Skeletal muscle satellite cell (primary cell): ENCODE measurements at regions not wholly inside any gene's neighbourhood (a gene's known extent, or its start where the extent isn't known, plus 50 kb on each side); places are given as distances from the start of the nearest gene placed in this dataset.
A peak's percentile ranks its signal among the peaks of the same experiment; 100 is the strongest.

Source experiments
- H3K27me3 ChIP-seq: 2 replicates; pipeline ENCODE4 v1.7.0; 2013; ENCODE audit warnings: low read length; ENCODE audit not compliant: control insufficient read depth, insufficient read depth
- H3K36me3 ChIP-seq: 2 replicates; pipeline ENCODE4 v1.7.0; 2013; ENCODE audit warnings: mild to moderate bottlenecking, control low read depth, low read length; ENCODE audit not compliant: insufficient read depth
- H3K4me1 ChIP-seq: 2 replicates; pipeline ENCODE4 v1.7.0; 2013; ENCODE audit warnings: low read length; ENCODE audit not compliant: control insufficient read depth, insufficient read depth
- H3K4me2 ChIP-seq: 2 replicates; pipeline ENCODE4 v1.7.0; 2013; ENCODE audit warnings: mild to moderate bottlenecking, low read length
- H3K4me3 ChIP-seq: 2 replicates; pipeline ENCODE4 v1.7.0; 2013; ENCODE audit warnings: low read length
- H3K9ac ChIP-seq: 2 replicates; pipeline ENCODE4 v1.7.0; 2013; ENCODE audit warnings: mild to moderate bottlenecking, low read depth, low read length, moderate library complexity
- H3K9me3 ChIP-seq: replicated peaks from 2 replicates; pipeline ENCODE4 v1.7.0; 2013; ENCODE audit warnings: mild to moderate bottlenecking, control low read depth, low read length

- Histone ChIP-seq H3K9ac (no peak overlapping the region), H3K36me3 (no peaks in the 10 kb centered on the region), H3K4me2 (no peak overlapping the region), H3K27me3 (no peaks in the 10 kb centered on the region), H3K4me1 (peaks cover 12% of the 10 kb centered on the region), H3K4me3 (no peak overlapping the region), H3K9me3 (no peaks in the 10 kb centered on the region)
Measured at GRCh38 chr12:116490471-116490870, 68.7 kb upstream of the MAP1LC3B2 start.

- H3K36me3 ChIP-seq = no peaks in the 10 kb centered on the region
- H3K9me3 ChIP-seq = no peaks in the 10 kb centered on the region
- no peak overlapping the region for H3K4me3 ChIP-seq
- H3K27me3 ChIP-seq = no peaks in the 10 kb centered on the region
- peaks cover 21% of the 10 kb centered on the region for H3K4me1 ChIP-seq
- H3K9ac ChIP-seq = no peak overlapping the region
- no peak overlapping the region for H3K4me2 ChIP-seq
Measured at GRCh38 chr12:116492703-116493324, 66.4 kb upstream of the MAP1LC3B2 start.

GRCh38 chr12:116495260-116495659 is 63.9 kb upstream of the MAP1LC3B2 start:
- Histone ChIP-seq H3K4me2 (no peak overlapping the region), H3K4me1 (peaks cover 21% of the 10 kb centered on the region), H3K9me3 (no peaks in the 10 kb centered on the region), H3K36me3 (no peaks in the 10 kb centered on the region), H3K4me3 (no peak overlapping the region), H3K27me3 (no peaks in the 10 kb centered on the region), H3K9ac (no peak overlapping the region)

- Histone ChIP-seq H3K4me3 (no peak overlapping the region), H3K27me3 (no peaks in the 10 kb centered on the region), H3K9ac (no peak overlapping the region), H3K4me2 (peak overlapping the region; percentile 5), H3K36me3 (no peaks in the 10 kb centered on the region), H3K4me1 (peaks cover 16% of the 10 kb centered on the region), H3K9me3 (no peaks in the 10 kb centered on the region)
Measured at GRCh38 chr12:116497051-116497591, 62.1 kb upstream of the MAP1LC3B2 start.

- Histone ChIP-seq H3K9ac (no peak overlapping the region), H3K27me3 (no peaks in the 10 kb centered on the region), H3K9me3 (no peaks in the 10 kb centered on the region)
Measured at GRCh38 chr12:116498471-116498870, 60.7 kb upstream of the MAP1LC3B2 start.

GRCh38 chr12:116502141-116502725 is 56.9 kb upstream of the MAP1LC3B2 start:
- Histone ChIP-seq H3K36me3 (no peaks in the 10 kb centered on the region), H3K9ac (no peak overlapping the region), H3K4me3 (no peak overlapping the region), H3K4me2 (no peak overlapping the region), H3K27me3 (peaks cover 4% of the 10 kb centered on the region), H3K4me1 (peaks cover 2% of the 10 kb centered on the region), H3K9me3 (no peaks in the 10 kb centered on the region)

More at GRCh38 chr12:116498471-116498870, 60.7 kb upstream of the MAP1LC3B2 start:
- Histone ChIP-seq H3K4me2 (no peak overlapping the region), H3K36me3 (no peaks in the 10 kb centered on the region), H3K4me3 (no peak overlapping the region), H3K4me1 (peaks cover 13% of the 10 kb centered on the region)

- Histone ChIP-seq H3K9ac (no peak overlapping the region), H3K4me2 (no peak overlapping the region)
Measured at GRCh38 chr12:116502989-116503496, 56.1 kb upstream of the MAP1LC3B2 start.

GRCh38 chr12:116504438-116504837 is 54.7 kb upstream of the MAP1LC3B2 start:
- no peaks in the 10 kb centered on the region for H3K9me3 ChIP-seq
- H3K9ac ChIP-seq = no peak overlapping the region
- H3K4me1 ChIP-seq = peaks cover 14% of the 10 kb centered on the region
- no peak overlapping the region for H3K4me2 ChIP-seq
- no peak overlapping the region for H3K4me3 ChIP-seq
- peaks cover 4% of the 10 kb centered on the region for H3K27me3 ChIP-seq
- no peaks in the 10 kb centered on the region for H3K36me3 ChIP-seq

More at GRCh38 chr12:116502989-116503496, 56.1 kb upstream of the MAP1LC3B2 start:
- no peaks in the 10 kb centered on the region for H3K9me3 ChIP-seq
- no peak overlapping the region for H3K4me3 ChIP-seq
- no peaks in the 10 kb centered on the region for H3K36me3 ChIP-seq
- H3K27me3 ChIP-seq = peaks cover 4% of the 10 kb centered on the region
- H3K4me1 ChIP-seq = peaks cover 4% of the 10 kb centered on the region

GRCh38 chr12:116506697-116507064 is 52.5 kb upstream of the MAP1LC3B2 start:
- no peaks in the 10 kb centered on the region for H3K36me3 ChIP-seq
- peaks cover 14% of the 10 kb centered on the region for H3K4me1 ChIP-seq
- peaks cover 4% of the 10 kb centered on the region for H3K27me3 ChIP-seq
- H3K4me2 ChIP-seq = no peak overlapping the region
- H3K4me3 ChIP-seq = no peak overlapping the region
- H3K9ac ChIP-seq = no peak overlapping the region
- H3K9me3 ChIP-seq = no peaks in the 10 kb centered on the region

GRCh38 chr12:116508145-116509121 is 50.7 kb upstream of the MAP1LC3B2 start:
- Histone ChIP-seq H3K9ac (peak overlapping the region; percentile 69), H3K27me3 (peaks cover 4% of the 10 kb centered on the region), H3K4me2 (peak overlapping the region; percentile 95), H3K4me1 (peaks cover 14% of the 10 kb centered on the region), H3K36me3 (no peaks in the 10 kb centered on the region), H3K4me3 (peak overlapping the region; percentile 73), H3K9me3 (no peaks in the 10 kb centered on the region)
